HG03575 (cell line): ENCODE measurements at regions not wholly inside any gene's neighbourhood (a gene's known extent, or its start where the extent isn't known, plus 50 kb on each side); places are given as distances from the start of the nearest gene placed in this dataset.

ENCODE experiments used
- ATAC-seq: cut with Tn5 transposase; IDR thresholded peaks from one replicate; pipeline ENCODE4 v1.9.1; 2021; ENCODE audit not compliant: unreplicated experiment, insufficient number of reproducible peaks, low FRiP score; ENCODE audit errors: extremely low read depth

DNA sequence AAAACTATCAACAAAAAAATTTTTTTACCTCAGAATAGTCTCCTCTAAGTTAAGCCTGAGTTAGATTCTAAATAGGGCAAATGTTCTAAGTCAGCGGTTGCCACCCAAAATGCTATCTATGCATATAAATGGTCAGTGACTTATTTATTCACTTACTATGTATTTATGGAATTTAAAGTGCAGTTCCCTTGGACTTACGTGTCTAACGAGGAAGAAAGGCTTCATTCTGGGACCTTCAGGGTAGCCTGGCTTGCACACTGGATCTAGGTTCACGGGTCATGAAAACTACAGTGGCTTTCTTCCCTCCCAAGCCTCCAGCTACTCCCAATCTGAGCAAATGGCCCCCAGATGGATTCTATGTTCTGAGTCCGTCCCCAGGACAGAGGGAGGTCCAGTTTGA is 77.1 kb downstream of the ARF6 start:
- no peak for ATAC-seq

DNA sequence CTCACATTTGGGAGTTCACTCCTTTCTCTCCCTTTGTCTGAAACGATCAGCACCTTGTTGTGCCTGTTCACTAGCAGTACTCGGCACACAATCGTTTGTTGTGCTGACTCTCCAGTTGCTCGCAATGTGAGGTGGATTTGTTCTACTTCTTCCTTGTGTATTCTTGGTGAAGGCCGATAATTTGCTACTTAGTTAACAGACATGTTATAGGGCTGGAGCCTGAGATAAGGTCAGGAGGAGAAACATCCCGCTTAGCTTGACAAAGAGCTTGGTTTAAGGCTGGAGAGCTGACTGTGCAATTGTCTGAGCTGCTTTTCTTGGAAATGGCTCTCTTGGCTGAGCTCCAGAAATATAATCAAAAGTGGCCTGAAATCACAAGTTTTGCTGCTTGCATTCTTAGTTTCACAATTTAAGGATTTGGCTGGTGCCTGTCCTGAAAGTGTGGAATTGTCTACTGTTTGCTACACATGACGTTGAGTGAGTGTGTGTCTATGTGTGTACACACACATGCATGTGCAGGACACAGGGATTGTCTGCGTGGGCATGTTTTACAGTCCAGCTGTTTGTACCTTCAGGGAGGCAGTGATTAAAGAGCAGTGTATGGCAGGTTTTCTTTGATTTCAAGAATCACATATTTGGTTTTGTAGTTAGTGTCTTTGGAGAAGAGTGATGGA is 77.7 kb downstream of the ARF6 start:
- no peak for ATAC-seq

DNA sequence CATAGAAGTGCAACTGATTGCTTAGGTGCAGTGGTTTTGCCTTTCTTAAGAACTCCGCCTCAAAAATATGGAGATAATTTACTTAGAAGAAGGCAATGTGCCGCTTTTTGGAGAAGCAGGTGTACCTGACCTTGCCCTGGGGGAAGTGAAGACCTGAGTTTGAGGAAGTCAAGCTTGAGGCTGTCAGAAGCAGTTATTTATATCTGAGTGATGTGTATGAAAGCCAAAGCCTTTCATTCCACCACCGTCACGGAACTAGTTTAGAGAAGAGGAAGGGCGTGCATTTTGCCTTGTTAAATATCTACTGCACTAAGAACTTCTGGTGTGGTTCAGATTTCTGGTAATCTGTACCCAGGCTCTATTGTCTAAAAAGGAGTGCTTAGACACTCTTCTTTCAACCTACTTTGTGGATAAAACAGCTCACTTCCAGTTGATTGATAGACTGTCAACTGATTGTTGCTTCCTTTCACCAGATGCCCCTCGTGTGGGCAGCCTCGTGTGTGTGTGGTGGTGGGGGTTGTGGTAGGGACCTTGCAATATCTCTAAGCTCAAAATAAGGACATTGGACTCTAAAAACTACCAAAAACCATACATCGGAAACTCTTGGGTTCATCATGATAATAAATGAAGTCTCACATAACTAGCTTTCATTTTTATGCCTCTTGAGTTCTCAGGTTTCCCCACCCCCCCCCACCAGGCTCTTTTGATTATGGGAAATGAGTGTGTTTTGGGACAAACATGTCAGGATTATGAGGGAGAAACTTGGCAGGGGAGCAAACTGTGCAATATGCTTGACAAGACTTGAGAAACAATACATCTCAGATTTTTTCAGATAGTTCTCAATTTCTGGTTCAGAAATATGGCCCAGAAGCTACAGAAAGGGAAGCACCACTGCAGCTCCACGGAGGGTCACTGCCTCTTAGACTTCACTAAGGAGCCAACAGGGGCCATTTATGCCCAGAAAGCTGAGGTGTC is 78.6 kb downstream of the ARF6 start:
- ATAC-seq, result peak; percentile 90

DNA sequence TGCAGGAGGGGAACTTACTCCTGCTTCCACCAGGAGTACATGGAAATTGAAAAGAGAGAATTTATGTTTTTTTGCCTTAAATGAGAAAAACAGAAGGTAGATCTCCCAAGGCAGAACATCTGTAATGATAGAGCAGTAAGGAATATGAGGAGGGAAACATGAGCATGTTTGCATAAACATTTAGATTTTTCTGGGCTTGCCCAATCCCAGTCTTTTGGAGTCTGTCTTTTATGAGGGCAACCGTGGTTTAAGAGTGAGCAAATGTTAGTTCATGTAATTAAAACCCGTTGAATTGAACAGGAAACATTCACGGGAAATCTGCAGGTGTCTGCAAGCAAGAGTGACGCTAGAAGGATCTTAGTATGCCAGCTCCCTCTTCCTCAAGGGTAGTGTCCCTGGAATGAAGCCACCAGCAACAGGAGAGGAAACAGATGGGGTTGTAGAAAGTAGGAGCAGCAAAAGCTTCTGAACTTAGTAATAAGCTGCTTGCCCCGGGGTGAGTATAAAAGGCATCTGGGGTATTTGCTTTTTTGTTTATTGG is 79.3 kb downstream of the ARF6 start:
- ATAC-seq, result no peak

DNA sequence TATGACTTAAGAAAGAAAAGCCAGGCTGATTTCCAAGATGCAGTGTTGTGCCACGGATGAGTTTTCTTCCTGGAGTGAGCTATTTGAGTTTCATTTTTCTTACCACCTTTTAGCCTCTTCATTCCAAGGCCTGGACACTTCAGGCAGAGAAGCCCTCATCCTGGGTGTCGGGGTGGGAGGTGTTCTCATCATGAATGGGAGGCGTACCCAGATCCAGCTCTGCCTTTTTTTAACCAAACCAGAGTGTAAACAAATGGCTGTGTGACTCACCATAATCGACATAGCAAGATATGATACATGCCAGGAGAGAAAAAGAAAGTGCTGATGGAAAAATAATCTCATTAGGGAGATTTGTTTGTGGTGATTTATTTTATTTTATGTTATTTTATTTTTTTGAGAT is 79.9 kb downstream of the ARF6 start:
- ATAC-seq, result no peak

DNA sequence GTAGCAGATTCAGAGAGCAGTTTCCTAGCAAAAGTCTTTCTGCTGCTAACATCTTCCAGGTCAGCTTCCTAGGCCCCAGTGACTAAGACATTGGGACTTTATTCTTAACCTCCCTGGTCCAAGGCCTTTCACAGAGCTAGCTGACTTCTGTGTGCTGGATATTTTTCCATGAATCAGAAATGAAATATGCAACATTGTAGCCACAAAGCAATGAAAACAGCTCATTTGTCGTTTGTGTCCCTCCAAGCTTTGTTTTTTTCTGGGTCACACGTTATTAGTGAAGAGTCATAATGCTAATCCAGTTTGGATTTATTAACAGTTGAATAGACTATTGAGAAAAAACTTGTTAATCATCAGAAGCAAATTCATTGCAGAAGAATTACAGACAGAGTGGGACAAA is 82.4 kb downstream of the ARF6 start:
- no peak for ATAC-seq

DNA sequence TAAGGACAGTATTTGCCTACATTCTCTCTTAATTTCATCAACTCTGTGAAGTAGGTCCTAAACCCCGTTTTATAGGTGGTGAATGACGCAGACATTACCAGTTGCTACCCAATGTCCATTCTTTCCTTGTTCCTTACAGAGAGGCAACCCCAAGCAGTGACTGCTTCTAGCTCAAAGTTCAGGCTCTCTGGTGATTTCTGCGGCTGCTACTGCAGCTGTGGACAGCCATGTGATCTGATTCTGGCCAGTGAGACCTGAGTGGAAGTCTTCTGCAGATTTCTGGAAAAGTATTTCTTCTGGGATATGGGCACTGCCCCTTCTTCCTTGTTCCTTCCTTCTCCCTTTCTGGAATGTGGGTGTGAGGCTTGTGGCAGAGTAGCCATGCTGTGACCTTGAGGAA is 82.9 kb downstream of the ARF6 start:
- no peak for ATAC-seq

DNA sequence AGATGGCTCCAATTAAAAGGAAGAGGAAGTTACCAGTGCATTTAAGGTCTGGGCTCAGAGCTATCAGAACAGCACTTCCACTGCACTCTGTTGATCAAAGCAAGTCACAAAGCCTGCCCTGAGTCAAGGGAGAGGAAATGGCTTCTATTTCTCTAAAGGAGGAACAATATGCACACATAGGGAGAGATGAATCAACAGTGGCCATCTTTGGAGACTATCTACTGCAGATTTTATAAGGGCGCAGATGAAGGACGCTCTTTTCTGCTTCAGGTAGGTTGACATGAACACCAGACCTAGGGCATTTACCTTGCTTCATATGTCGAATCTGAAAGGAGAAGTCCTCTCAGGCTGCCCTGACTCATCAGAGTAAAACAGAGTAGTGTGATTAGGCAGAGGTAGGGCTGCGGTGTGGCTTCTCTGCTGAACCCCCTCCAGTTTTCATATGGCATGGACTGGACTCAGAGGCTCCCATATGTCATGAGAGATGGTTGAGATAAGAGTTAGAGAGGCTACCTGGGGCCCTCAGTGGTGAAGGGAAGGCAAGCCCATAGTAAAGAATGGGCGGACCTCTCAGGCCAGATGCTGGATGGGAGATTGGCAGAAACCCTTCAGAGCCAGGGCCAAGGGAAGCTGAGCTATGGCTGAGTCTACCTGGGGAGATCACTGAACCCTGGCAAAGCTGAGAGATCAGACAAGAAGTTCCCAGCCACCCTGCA is 84.4 kb downstream of the ARF6 start:
- no peak for ATAC-seq

DNA sequence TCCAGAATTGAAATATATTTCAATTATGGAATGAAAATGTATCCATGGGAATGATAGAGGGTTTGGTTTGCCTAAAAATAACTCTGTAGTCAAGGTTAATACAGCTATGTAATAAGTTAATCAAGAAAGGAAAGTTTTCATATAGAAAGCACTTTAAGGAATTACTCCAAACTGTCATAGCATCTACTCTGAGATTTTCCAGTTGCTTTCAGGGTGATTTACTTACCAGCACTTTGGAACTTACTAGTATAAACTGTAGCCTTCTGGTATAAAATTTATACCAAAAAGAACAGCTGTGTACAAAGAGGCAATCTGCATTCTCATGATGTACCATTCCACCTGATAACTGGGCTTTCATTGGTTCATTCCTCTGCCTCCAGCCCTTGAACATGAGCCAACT is 87.1 kb downstream of the ARF6 start:
- no peak for ATAC-seq

DNA sequence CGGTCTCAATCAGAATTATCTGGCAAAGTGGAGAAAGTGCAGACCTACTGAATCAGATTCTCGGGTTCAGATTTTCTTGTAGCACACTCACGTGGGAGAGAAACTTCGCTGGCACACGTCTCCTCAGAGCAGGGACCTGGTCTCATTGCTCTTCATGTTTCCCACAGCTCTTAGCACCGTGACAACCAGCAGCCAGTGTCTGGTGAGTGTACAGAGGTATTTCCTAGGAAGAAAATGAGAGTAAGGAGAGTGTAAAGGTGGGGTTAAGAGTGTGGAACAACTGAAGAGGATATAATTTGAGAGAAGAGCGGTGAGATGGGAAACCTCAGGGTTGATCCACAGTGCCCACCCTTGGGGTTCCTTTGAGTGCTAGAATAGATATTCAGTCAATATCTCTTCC is 89.2 kb downstream of the ARF6 start:
- no peak for ATAC-seq

DNA sequence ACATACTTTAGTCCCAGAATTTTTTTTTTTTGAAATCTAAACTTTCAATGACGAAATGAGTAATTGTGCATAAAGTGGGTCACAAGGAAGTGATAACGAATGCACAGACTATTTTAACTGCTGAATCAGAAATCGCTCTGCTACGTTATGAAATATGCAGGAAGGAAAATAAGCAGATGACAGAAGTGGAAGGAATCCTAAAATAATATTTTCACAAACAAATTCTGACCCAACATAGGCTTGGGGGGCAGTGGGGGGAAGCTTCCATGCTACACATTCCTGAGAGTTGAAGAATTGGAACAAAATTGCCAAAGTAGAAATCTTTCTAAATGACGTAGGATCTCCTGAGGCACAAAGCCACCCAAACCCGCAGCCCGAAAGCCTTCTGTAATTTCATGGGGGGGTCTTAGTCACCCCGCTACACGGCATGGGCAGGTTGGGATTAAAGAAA is 89.6 kb downstream of the ARF6 start:
- no peak for ATAC-seq

DNA sequence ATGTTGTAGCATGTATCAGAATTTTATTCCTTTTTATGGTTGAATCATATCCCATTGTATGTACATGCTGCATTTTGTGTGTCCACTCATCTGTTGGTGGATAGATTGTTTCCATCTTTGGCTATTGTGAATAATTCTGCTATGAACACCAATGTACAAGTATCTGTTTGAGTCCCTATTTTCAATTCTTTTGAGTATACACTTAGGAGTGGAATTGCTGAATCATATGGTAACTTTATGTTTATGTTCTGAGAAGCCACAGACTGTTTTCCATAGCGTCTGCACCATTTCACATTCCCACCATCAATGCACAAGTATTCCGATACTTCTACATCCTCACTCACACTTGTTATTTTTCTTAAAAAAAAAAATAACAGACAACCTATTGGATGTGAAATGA is 91.5 kb downstream of the ARF6 start:
- no peak for ATAC-seq

DNA sequence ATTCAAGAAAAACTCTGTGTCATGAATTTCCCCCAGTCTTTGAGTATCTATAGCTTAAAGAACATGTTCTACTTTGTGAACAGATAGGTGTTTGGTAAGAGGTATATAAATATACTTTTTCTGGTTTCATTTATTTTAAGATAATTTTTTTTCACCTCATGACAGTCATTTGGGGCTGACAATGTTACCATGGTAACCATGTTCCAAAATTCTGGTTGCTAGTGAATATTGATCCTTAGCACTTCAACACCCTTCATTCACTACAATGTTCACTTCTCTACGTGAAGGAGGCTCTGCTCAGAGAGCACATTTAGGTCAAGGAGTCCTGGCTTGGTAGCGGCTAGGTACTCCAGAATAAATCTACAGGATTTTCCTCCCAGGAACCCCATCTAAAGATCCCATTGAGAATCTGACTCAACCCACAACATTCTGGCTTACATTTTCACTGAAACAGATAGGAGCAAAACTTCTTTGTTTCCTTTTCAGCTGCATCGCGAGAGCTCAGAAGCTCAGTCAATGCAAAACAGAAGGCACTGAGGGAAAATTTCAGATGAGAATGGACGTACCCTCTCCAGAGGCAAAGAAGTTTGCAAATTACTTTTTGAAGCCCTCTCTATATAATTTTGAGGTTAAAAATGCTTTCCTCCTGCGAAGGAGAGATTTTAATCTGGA is 93.6 kb downstream of the ARF6 start:
- no peak for ATAC-seq

DNA sequence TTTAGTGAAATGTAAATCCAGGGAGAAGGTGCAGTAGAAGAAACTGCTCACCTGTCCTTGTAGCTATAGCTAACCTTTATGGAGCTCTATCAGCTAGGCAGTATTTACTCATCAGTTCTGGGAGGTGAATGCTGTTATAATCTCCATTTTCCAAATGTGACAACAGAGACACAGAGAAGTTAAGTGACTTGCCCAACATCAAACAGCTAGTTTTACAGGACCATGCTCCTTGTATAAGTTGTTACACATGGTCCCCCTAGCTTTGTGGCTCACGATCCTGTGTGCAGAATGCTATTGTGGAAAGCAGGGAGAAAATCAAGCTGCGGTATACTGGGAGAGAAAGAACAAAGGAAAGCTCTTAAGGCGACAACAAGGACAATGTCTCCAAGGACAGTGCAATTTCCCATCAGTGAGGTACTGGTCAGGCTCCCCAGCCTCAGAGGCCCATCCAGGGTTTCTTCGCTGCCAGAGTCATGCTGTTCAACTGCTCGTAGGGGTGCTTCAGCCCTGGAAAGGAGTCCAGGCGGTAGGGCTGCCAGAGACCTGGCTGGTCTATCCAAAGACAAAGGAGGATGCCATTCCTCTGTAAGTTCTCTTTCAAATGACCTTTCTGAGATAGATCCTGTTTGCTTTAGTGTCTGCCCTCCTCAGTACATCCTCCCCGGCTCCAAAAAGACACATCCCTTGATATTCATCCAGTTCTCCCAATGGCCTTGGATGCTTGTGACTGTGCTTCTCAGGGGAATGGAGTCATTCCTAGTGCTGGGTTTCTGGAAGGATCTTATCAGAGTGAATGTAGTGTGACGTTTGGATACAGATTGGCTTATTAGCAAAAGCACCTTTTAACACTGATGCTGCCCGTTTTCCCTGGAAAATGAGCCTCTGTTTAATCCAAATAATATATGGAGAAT is 95.5 kb downstream of the ARF6 start:
- ATAC-seq, result no peak

DNA sequence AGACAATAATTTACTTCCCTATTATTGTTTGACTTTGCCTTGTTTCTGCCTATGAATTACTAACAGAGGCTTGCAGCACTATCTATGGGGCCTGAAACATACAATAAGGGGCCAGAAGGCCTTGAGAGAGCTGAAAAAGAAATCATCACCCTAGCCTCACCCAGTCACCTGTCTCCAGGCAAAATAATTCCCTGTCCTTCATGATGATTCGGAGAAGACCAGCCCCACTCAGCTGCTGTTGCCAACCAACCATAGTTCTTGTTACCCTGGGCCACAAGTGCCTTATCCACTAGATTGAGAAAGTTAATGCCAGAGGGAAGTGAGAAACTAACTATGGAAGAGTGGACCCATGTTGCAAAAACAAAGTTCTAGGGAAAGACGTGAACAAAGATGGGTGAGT is 97.1 kb downstream of the ARF6 start:
- no peak for ATAC-seq

DNA sequence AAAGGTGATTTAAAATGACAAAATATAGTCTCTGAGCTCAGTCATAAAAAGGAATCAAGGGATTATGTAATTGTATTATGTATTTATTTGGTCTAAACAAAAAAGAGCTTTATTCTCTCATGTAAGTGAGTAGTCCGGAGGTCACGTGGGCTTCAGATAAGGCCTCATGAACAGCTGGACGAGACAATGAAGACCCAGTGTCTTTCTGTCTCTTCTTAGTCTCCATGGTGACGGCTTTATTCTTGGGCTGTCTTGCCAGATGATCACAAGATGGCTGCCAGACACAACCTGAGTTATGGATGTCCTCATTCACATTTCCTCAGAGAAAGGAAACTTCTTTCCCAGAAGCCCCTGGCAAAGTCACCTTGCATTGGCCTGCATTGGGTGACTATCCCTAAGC is 98.6 kb downstream of the ARF6 start:
- no peak for ATAC-seq

DNA sequence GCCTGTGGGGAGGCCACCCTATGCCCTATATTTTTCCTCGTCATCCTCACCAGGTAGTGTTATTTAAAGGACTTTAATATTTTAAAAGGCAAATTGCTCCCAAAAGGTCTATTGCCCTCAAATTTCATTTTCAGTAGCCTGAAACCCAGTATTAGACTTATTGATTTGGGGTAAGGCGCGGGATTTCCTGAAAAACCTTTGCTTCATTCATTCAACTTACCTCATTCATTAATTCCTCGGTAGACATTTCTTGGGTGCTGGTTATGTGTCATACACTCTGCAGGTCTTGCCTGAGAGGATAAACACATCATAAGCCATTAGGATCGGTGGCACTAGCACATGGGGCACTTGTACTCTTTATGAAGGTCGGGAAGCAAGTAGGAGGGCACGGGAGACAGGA is 99.2 kb downstream of the ARF6 start:
- no peak for ATAC-seq

DNA sequence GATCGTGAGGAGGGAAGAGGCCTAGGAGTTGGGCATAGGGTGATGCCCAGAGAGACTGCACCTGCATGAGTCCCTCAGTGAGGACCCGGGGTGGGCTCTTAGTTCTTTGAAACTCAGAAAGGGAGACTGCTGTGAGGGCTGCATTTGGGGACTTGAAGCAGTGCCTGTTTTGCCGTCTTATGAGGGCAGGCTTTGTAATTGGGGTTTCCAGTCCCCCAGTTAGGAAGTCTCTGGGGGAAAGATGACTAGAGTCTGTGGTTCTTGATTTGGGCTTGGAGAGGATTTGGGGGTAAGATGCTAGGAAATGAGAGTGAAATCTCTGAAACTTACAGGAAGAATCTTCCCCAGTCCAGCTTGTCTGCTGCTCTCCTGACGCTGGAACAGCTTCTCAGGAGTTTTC is 99.6 kb downstream of the ARF6 start:
- ATAC-seq, result no peak
